A673 (cell line): ENCODE measurements at regions not wholly inside any gene's neighbourhood (a gene's known extent, or its start where the extent isn't known, plus 50 kb on each side); places are given as distances from the start of the nearest gene placed in this dataset.

Experiments
- CTCF ChIP-seq: fragments of 300-800, 200-600 bp; sonication (generic); conservative IDR thresholded peaks from 2 replicates; pipeline ENCODE4 v1.5.1; 2017; ENCODE audit warnings: low read depth, mild to moderate bottlenecking, antibody characterized with exemption, low read length, moderate library complexity, mixed read lengths
- EZH2 ChIP-seq: fragments of 200-600 bp; sonication (generic); IDR thresholded peaks from 2 replicates; pipeline ENCODE4 v1.6.1; 2017; ENCODE audit warnings: borderline replicate concordance, low read depth, mild to moderate bottlenecking, mixed read lengths, antibody characterized with exemption, low read length; ENCODE audit not compliant: poor library complexity, severe bottlenecking

- TF ChIP-seq CTCF: no peak
- no peak for TF ChIP-seq EZH2
Measured at GRCh38 chr15:81947548-81947947, 98.3 kb downstream of the MEX3B start.
